K562 (cell line): ENCODE measurements at regions not wholly inside any gene's neighbourhood (a gene's known extent, or its start where the extent isn't known, plus 50 kb on each side); places are given as distances from the start of the nearest gene placed in this dataset.

ENCODE experiments used
- ZNF23 ChIP-seq: fragments of 250-450 bp; sonication (Bioruptor Pico); IDR thresholded peaks from 2 replicates; pipeline ENCODE4 v1.4.0; 2020; ENCODE audit warnings: mild to moderate bottlenecking
- TF ChIP-seq, protein P1 (sequence below): fragments of 450-650 bp; IDR thresholded peaks from 2 replicates; pipeline ENCODE4 v1.6.1; 2016; ENCODE audit warnings: mild to moderate bottlenecking, moderate library complexity

DNA sequence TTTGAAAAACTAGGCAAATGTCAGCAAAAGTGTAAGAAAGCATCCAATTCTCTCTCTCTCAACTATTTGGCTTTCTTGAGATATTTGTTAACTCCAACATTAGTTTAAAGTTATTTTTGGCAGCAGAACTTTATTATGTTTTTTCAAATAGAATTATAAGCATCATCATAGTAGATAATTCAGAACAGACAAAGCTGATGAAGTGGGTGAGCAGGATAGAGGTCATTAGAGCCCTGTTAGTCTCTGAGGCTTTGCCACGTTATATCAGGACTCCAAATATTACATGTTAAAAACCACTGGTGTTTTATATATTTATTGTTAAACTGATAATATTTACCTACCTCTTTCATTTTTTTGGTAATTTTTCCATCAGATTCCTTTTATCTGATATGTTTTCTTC is 903.0 kb downstream of the FSTL5 start (continued):
- TF ChIP-seq, protein P1, sequence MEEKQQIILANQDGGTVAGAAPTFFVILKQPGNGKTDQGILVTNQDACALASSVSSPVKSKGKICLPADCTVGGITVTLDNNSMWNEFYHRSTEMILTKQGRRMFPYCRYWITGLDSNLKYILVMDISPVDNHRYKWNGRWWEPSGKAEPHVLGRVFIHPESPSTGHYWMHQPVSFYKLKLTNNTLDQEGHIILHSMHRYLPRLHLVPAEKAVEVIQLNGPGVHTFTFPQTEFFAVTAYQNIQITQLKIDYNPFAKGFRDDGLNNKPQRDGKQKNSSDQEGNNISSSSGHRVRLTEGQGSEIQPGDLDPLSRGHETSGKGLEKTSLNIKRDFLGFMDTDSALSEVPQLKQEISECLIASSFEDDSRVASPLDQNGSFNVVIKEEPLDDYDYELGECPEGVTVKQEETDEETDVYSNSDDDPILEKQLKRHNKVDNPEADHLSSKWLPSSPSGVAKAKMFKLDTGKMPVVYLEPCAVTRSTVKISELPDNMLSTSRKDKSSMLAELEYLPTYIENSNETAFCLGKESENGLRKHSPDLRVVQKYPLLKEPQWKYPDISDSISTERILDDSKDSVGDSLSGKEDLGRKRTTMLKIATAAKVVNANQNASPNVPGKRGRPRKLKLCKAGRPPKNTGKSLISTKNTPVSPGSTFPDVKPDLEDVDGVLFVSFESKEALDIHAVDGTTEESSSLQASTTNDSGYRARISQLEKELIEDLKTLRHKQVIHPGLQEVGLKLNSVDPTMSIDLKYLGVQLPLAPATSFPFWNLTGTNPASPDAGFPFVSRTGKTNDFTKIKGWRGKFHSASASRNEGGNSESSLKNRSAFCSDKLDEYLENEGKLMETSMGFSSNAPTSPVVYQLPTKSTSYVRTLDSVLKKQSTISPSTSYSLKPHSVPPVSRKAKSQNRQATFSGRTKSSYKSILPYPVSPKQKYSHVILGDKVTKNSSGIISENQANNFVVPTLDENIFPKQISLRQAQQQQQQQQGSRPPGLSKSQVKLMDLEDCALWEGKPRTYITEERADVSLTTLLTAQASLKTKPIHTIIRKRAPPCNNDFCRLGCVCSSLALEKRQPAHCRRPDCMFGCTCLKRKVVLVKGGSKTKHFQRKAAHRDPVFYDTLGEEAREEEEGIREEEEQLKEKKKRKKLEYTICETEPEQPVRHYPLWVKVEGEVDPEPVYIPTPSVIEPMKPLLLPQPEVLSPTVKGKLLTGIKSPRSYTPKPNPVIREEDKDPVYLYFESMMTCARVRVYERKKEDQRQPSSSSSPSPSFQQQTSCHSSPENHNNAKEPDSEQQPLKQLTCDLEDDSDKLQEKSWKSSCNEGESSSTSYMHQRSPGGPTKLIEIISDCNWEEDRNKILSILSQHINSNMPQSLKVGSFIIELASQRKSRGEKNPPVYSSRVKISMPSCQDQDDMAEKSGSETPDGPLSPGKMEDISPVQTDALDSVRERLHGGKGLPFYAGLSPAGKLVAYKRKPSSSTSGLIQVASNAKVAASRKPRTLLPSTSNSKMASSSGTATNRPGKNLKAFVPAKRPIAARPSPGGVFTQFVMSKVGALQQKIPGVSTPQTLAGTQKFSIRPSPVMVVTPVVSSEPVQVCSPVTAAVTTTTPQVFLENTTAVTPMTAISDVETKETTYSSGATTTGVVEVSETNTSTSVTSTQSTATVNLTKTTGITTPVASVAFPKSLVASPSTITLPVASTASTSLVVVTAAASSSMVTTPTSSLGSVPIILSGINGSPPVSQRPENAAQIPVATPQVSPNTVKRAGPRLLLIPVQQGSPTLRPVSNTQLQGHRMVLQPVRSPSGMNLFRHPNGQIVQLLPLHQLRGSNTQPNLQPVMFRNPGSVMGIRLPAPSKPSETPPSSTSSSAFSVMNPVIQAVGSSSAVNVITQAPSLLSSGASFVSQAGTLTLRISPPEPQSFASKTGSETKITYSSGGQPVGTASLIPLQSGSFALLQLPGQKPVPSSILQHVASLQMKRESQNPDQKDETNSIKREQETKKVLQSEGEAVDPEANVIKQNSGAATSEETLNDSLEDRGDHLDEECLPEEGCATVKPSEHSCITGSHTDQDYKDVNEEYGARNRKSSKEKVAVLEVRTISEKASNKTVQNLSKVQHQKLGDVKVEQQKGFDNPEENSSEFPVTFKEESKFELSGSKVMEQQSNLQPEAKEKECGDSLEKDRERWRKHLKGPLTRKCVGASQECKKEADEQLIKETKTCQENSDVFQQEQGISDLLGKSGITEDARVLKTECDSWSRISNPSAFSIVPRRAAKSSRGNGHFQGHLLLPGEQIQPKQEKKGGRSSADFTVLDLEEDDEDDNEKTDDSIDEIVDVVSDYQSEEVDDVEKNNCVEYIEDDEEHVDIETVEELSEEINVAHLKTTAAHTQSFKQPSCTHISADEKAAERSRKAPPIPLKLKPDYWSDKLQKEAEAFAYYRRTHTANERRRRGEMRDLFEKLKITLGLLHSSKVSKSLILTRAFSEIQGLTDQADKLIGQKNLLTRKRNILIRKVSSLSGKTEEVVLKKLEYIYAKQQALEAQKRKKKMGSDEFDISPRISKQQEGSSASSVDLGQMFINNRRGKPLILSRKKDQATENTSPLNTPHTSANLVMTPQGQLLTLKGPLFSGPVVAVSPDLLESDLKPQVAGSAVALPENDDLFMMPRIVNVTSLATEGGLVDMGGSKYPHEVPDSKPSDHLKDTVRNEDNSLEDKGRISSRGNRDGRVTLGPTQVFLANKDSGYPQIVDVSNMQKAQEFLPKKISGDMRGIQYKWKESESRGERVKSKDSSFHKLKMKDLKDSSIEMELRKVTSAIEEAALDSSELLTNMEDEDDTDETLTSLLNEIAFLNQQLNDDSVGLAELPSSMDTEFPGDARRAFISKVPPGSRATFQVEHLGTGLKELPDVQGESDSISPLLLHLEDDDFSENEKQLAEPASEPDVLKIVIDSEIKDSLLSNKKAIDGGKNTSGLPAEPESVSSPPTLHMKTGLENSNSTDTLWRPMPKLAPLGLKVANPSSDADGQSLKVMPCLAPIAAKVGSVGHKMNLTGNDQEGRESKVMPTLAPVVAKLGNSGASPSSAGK: no peak
- no peak for TF ChIP-seq ZNF23
